ENCODE measurements at regions not wholly inside any gene's neighbourhood (a gene's known extent, or its start where the extent isn't known, plus 50 kb on each side); places are given as distances from the start of the nearest gene placed in this dataset.

DNA sequence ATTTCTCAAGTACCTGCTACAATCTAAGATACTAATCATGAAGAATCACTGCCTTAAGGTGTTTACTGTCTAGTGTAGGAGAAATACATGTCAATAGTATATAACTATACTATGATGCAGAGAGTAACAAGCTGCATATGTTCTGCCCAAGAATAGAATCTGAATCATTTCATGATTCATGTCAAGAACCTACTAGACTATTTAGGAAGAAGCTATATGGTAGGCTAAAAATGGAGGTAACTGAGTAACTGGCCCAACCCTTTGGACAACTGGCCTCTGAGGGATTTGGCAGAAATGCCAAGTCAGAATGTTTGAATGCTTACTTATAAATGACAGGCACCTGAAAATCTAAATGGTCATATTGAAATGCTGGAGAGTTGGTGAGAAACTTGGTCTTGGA, 59.9 kb upstream of the DGKG start:
- POLR2A ChIA-PET, result no interaction called here

DNA sequence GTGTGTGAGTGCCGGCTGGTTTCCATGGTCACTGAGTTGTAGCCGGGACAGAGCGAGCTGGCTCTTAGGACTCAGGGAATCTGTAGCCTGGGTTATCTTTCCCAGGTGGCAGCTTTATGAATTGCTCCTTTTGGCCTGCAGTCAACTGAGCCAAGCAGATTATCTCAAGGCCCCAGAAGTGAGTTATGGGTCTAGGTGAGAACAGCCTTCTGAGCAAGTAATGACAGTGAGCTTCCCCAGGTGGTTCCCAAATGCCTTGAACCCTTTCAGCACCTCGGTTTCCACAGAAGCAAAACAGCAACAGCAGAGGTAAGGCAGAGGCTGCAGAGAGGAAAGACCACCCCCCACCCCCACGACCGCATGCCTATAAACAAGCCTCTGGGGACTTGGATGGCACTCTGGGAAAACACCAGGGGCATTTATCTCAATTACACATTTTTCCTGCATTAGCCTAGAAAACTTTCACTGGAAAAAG, 56.7 kb upstream of the DGKG start:
- TF ChIP-seq ATF3 (CRISPR knock-in tag; conservative IDR thresholded peaks at IDR 0.05) (no peak), ZNF121 (CRISPR knock-in tag; IDR thresholded peaks at IDR 0.05) (0 out of 2 replicates have a peak, but pooled peaks have one; percentile 61)
- no peak for DNase-seq (ENCODE audit: low spot score)
- ChIA-PET CTCF (interaction anchor here (0.5 to 2.0 kb wide), 6 partner anchors 9 to 1945 kb away, joined by 3 to 6 read pairs (median 3); no protein-coding TSS in a partner anchor), POLR2A (no interaction called here)
- H3K27ac Mint-ChIP-seq, result no peak overlapping the region
- H3K4me1 Mint-ChIP-seq, result peaks cover 18% of the 10 kb centered on the region
- H3K4me3 Mint-ChIP-seq, result no peak overlapping the region
- peaks cover 3% of the 10 kb centered on the region; the same call in 1 of the 2 replicates for H3K9me3 Mint-ChIP-seq
- ATAC-seq, result peak; percentile 40
- no peaks in the 10 kb centered on the region; the same call in 1 of the 2 replicates for H3K27me3 Mint-ChIP-seq (ENCODE audit: low read depth)
- no peaks in the 10 kb centered on the region for H3K36me3 Mint-ChIP-seq

More for the DNA sequence above, 59.9 kb upstream of the DGKG start:
- Mint-ChIP-seq H3K4me1 (peaks cover 24% of the 10 kb centered on the region), H3K27me3 (ENCODE audit: low read depth) (no peaks in the 10 kb centered on the region), H3K4me3 (no peak overlapping the region), H3K36me3 (no peaks in the 10 kb centered on the region), H3K9me3 (peaks cover under 1% of the 10 kb centered on the region; the same call in 1 of the 2 replicates), H3K27ac (no peak overlapping the region)
- DNase-seq (ENCODE audit: low spot score) (no peak), ATAC-seq (no peak)
- CTCF ChIA-PET, result no interaction called here
- TF ChIP-seq NFE2L1 (CRISPR knock-in tag; IDR thresholded peaks at IDR 0.05) (no peak), PRRX2 (CRISPR knock-in tag; IDR thresholded peaks at IDR 0.05) (no peak), KAT7 (CRISPR knock-in tag; IDR thresholded peaks at IDR 0.05; ENCODE audit: borderline replicate concordance) (no peak), ZNF671 (CRISPR knock-in tag; IDR thresholded peaks at IDR 0.05) (no peak), GTF2I (CRISPR knock-in tag; conservative IDR thresholded peaks at IDR 0.05) (no peak), ZNF138 (CRISPR knock-in tag; conservative IDR thresholded peaks at IDR 0.05) (no peak), USF1 (CRISPR knock-in tag; IDR thresholded peaks at IDR 0.05) (no peak), TP53 (CRISPR knock-in tag; IDR thresholded peaks at IDR 0.05) (no peak), CREB1 (CRISPR knock-in tag; IDR thresholded peaks at IDR 0.05) (no peak), NFATC4 (CRISPR knock-in tag; IDR thresholded peaks at IDR 0.05) (no peak), ZBTB21 (CRISPR knock-in tag; IDR thresholded peaks at IDR 0.05; ENCODE audit: borderline replicate concordance) (no peak), ETV6 (CRISPR knock-in tag; IDR thresholded peaks at IDR 0.05) (no peak), SOX15 (CRISPR knock-in tag; IDR thresholded peaks at IDR 0.05) (no peak), ZNF317 (CRISPR knock-in tag; IDR thresholded peaks at IDR 0.05; ENCODE audit: borderline replicate concordance, low read depth) (no peak), SP1 (CRISPR knock-in tag; conservative IDR thresholded peaks at IDR 0.05) (no peak), TEAD4 (CRISPR knock-in tag; IDR thresholded peaks at IDR 0.05) (no peak), ATF1 (CRISPR knock-in tag; IDR thresholded peaks at IDR 0.05) (no peak)
- TF ChIP-seq, protein P1, sequence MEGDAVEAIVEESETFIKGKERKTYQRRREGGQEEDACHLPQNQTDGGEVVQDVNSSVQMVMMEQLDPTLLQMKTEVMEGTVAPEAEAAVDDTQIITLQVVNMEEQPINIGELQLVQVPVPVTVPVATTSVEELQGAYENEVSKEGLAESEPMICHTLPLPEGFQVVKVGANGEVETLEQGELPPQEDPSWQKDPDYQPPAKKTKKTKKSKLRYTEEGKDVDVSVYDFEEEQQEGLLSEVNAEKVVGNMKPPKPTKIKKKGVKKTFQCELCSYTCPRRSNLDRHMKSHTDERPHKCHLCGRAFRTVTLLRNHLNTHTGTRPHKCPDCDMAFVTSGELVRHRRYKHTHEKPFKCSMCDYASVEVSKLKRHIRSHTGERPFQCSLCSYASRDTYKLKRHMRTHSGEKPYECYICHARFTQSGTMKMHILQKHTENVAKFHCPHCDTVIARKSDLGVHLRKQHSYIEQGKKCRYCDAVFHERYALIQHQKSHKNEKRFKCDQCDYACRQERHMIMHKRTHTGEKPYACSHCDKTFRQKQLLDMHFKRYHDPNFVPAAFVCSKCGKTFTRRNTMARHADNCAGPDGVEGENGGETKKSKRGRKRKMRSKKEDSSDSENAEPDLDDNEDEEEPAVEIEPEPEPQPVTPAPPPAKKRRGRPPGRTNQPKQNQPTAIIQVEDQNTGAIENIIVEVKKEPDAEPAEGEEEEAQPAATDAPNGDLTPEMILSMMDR (IDR thresholded peaks at IDR 0.05), result no peak
- TF ChIP-seq, protein P2, sequence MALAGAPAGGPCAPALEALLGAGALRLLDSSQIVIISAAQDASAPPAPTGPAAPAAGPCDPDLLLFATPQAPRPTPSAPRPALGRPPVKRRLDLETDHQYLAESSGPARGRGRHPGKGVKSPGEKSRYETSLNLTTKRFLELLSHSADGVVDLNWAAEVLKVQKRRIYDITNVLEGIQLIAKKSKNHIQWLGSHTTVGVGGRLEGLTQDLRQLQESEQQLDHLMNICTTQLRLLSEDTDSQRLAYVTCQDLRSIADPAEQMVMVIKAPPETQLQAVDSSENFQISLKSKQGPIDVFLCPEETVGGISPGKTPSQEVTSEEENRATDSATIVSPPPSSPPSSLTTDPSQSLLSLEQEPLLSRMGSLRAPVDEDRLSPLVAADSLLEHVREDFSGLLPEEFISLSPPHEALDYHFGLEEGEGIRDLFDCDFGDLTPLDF (CRISPR knock-in tag; IDR thresholded peaks at IDR 0.05), result no peak

DNA sequence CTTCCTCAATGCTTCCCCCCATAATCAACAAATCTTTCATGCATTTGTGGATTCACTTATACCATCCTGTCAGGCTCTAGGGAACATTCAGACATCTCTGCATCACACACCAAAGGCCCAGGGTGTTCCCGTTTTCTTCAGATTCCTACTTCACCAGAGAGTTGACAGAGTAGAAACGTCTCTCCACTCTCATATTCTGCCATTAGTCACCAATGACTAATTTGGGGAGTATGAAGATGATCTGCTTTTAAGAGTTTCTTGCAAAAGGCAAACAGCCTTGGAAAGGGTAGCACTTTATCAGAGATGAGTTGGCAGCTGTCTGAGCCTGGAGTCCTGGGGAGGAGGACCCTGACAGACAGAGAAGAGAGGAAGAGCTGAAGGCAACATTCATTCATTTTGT, 55.8 kb upstream of the DGKG start:
- no peak overlapping the region for H3K4me3 Mint-ChIP-seq
- CTCF ChIA-PET, result interaction anchor here (1.3 to 2.0 kb wide), 2 partner anchors 123 to 158 kb away, joined by 4 to 6 read pairs; no protein-coding TSS in a partner anchor
- TF ChIP-seq, protein P3, sequence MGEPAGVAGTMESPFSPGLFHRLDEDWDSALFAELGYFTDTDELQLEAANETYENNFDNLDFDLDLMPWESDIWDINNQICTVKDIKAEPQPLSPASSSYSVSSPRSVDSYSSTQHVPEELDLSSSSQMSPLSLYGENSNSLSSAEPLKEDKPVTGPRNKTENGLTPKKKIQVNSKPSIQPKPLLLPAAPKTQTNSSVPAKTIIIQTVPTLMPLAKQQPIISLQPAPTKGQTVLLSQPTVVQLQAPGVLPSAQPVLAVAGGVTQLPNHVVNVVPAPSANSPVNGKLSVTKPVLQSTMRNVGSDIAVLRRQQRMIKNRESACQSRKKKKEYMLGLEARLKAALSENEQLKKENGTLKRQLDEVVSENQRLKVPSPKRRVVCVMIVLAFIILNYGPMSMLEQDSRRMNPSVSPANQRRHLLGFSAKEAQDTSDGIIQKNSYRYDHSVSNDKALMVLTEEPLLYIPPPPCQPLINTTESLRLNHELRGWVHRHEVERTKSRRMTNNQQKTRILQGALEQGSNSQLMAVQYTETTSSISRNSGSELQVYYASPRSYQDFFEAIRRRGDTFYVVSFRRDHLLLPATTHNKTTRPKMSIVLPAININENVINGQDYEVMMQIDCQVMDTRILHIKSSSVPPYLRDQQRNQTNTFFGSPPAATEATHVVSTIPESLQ (CRISPR knock-in tag; IDR thresholded peaks at IDR 0.05), result no peak
- TF ChIP-seq ZNF317 (CRISPR knock-in tag; IDR thresholded peaks at IDR 0.05; ENCODE audit: borderline replicate concordance, low read depth), result no peak
- TF ChIP-seq JAZF1 (CRISPR knock-in tag; IDR thresholded peaks at IDR 0.05), result no peak
- no peak for TF ChIP-seq ETV6 (CRISPR knock-in tag; IDR thresholded peaks at IDR 0.05)
- no peak for TF ChIP-seq EMX1 (CRISPR knock-in tag; IDR thresholded peaks at IDR 0.05)
- TF ChIP-seq ELF4 (CRISPR knock-in tag; IDR thresholded peaks at IDR 0.05; ENCODE audit: low read depth), result no peak
- TF ChIP-seq, protein P2 (CRISPR knock-in tag; IDR thresholded peaks at IDR 0.05), result no peak
- no peak for TF ChIP-seq ZBTB43 (CRISPR knock-in tag; IDR thresholded peaks at IDR 0.05)

More for the DNA sequence above, 55.8 kb upstream of the DGKG start:
- Mint-ChIP-seq H3K36me3 (no peaks in the 10 kb centered on the region), H3K4me1 (peaks cover 26% of the 10 kb centered on the region), H3K27me3 (ENCODE audit: low read depth) (no peaks in the 10 kb centered on the region; the same call in 1 of the 2 replicates), H3K27ac (no peak overlapping the region), H3K9me3 (peaks cover 3% of the 10 kb centered on the region; the same call in 1 of the 2 replicates)
- ATAC-seq (no peak), DNase-seq (ENCODE audit: low spot score) (no peak)
- POLR2A ChIA-PET, result no interaction called here

Data from WTC11 (cell line).